Stimulated activated naive B cell treated with anti-CD40 and anti-IgM and Interleukin-4, amounts not matched to agents 10 μg/mL and 1 μg/mL and 100 μg/mL, for 72 hours (primary cell): ENCODE measurements at regions not wholly inside any gene's neighbourhood (a gene's known extent, or its start where the extent isn't known, plus 50 kb on each side); places are given as distances from the start of the nearest gene placed in this dataset.

Source experiments
- ATAC-seq, 2 donors: fragments of 150-1000 bp; cut with Tn5 transposase; replicated peaks; 2 replicates each; pipeline ENCODE4 v1.10.0; 2021; ENCODE audit warnings: moderate library complexity in 1 of 2
- DNase-seq: peaks from one replicate; pipeline ENCODE4 v3.0.0; 2021
- H3K27ac Mint-ChIP-seq: one replicate; pipeline ENCODE4 v1.8.0; 2022; ENCODE audit warnings: mild to moderate bottlenecking, mixed read lengths
- H3K27me3 Mint-ChIP-seq, 2 donors: one replicate each; pipeline ENCODE4 v1.8.0; 2022; ENCODE audit warnings: mixed read lengths in 2 of 2
- H3K36me3 Mint-ChIP-seq, 2 donors: one replicate each; pipeline ENCODE4 v1.8.0; 2022; ENCODE audit warnings: mixed read lengths in 2 of 2, mild to moderate bottlenecking in 1 of 2
- H3K4me1 Mint-ChIP-seq, 2 donors: one replicate each; pipeline ENCODE4 v1.8.0; 2022; ENCODE audit warnings: mixed read lengths in 2 of 2, mild to moderate bottlenecking in 1 of 2
- H3K4me3 Mint-ChIP-seq, 2 donors: one replicate each; pipeline ENCODE4 v1.8.0; 2022; ENCODE audit warnings: mild to moderate bottlenecking in 2 of 2, mixed read lengths in 2 of 2, moderate library complexity in 1 of 2
- H3K9me3 Mint-ChIP-seq, 2 donors: one replicate each; pipeline ENCODE4 v1.8.0; 2022; ENCODE audit warnings: mixed read lengths in 2 of 2, mild to moderate bottlenecking in 1 of 2

DNA sequence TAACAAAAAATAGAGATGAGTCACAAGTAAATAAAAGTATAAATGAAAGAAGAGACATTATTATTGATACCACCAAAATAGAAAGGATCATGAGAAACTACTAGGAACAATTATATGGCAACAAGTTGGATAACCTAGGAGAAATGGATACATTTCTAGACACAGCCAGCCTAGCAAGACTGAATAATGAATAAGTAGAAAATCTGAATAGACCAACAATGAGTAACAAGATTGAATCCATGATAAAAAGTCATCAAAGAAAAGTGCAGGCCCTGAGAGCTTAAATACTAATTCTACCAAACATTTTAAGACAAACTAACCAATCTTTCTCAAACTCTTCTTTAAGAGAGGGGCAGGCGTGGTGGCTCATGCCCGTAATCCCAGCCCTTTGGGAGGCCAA, 538.6 kb upstream of the PBX1 start:
- Mint-ChIP-seq H3K27ac (no peak overlapping the region), H3K36me3 (peaks cover 0 to 2% of the 10 kb centered on the region in 2 donors), H3K9me3 (peaks cover 6 to 9% of the 10 kb centered on the region in 2 donors), H3K4me3 (no peak overlapping the region), H3K4me1 (no peaks in the 10 kb centered on the region), H3K27me3 (no peaks in the 10 kb centered on the region)
- DNase-seq (no peak), ATAC-seq (no peak)

DNA sequence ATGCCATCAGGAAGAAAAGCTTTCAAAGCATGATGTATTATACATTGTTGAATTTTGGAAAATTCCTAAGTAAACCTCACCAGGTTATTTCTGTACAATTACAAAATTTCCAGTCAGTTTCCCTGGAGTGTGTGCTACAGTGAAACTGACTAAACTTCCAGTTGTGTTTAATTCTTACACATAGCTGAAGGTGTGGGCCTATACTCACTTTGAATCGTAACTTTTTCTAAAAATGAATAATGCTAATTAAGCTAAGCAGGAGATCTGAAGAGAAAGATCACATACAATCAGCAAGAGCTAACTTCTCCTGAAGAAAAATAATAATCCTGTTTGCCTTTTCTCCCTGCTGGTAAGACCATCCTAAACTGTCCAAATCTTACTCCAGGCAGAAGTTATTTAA, 537.2 kb upstream of the PBX1 start:
- peaks cover 7% of the 10 kb centered on the region in 2 donors for H3K9me3 Mint-ChIP-seq
- H3K27me3 Mint-ChIP-seq, result no peaks in the 10 kb centered on the region
- ATAC-seq (no peak), DNase-seq (no peak)
- H3K27ac Mint-ChIP-seq, result no peak overlapping the region
- peaks cover 0 to 2% of the 10 kb centered on the region in 2 donors for H3K36me3 Mint-ChIP-seq
- H3K4me1 Mint-ChIP-seq, result no peaks in the 10 kb centered on the region
- no peak overlapping the region for H3K4me3 Mint-ChIP-seq

GRCh38 chr1:164033782-164034181, 525.2 kb upstream of the PBX1 start:
- no peaks in the 10 kb centered on the region for H3K4me1 Mint-ChIP-seq
- ATAC-seq, result no peak
- no peaks in the 10 kb centered on the region for H3K36me3 Mint-ChIP-seq
- no peaks in the 10 kb centered on the region for H3K27me3 Mint-ChIP-seq
- DNase-seq, result no peak
- H3K4me3 Mint-ChIP-seq, result no peak overlapping the region
- H3K9me3 Mint-ChIP-seq, result peaks cover 11 to 15% of the 10 kb centered on the region in 2 donors
- no peak overlapping the region for H3K27ac Mint-ChIP-seq

GRCh38 chr1:164040754-164041153, 518.2 kb upstream of the PBX1 start:
- Mint-ChIP-seq H3K36me3 (no peaks in the 10 kb centered on the region), H3K27me3 (no peaks in the 10 kb centered on the region), H3K4me1 (no peaks in the 10 kb centered on the region), H3K4me3 (no peak overlapping the region), H3K9me3 (peaks cover 0 to 1% of the 10 kb centered on the region in 2 donors), H3K27ac (no peak overlapping the region)
- DNase-seq (no peak), ATAC-seq (no peak)

- H3K4me1 Mint-ChIP-seq, result no peaks in the 10 kb centered on the region
- no peak overlapping the region for H3K27ac Mint-ChIP-seq
- ATAC-seq (no peak), DNase-seq (no peak)
- no peaks in the 10 kb centered on the region for H3K36me3 Mint-ChIP-seq
- no peaks in the 10 kb centered on the region for H3K27me3 Mint-ChIP-seq
- no peak overlapping the region for H3K4me3 Mint-ChIP-seq
- peaks cover 0 to 3% of the 10 kb centered on the region in 2 donors for H3K9me3 Mint-ChIP-seq
Measured at GRCh38 chr1:164051782-164052181, 507.2 kb upstream of the PBX1 start.

GRCh38 chr1:164054331-164054730, 504.7 kb upstream of the PBX1 start:
- Mint-ChIP-seq H3K4me1 (no peaks in the 10 kb centered on the region), H3K27me3 (no peaks in the 10 kb centered on the region), H3K27ac (no peak overlapping the region), H3K4me3 (no peak overlapping the region), H3K36me3 (no peaks in the 10 kb centered on the region), H3K9me3 (peaks cover 0 to 3% of the 10 kb centered on the region in 2 donors)
- ATAC-seq (no peak), DNase-seq (no peak)

GRCh38 chr1:164058198-164058597, 500.8 kb upstream of the PBX1 start:
- no peak overlapping the region for H3K27ac Mint-ChIP-seq
- no peaks in the 10 kb centered on the region for H3K36me3 Mint-ChIP-seq
- no peak for DNase-seq
- H3K4me3 Mint-ChIP-seq, result no peak overlapping the region
- no peaks in the 10 kb centered on the region for H3K4me1 Mint-ChIP-seq
- ATAC-seq, result no peak
- H3K27me3 Mint-ChIP-seq, result no peaks in the 10 kb centered on the region
- H3K9me3 Mint-ChIP-seq, result peaks cover 0 to 6% of the 10 kb centered on the region in 2 donors

DNA sequence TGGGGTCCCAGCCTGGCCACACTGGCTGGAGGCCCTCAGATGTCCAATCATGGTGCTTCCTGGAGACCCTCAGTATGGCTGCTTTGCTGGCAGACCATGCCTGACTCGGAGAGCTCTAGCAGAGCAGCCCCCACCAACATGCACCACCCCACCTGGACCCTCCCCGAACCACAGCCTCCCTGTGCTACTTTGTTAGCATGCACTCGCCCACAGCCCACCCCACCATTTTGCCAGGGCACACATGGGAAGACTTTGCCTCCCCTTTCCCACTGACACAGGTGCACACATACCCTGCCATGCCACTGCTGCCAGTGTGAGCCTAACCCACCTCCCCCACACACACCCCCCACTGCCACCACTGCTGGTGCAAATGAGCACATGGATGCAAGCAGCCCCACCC, 497.5 kb upstream of the PBX1 start:
- Mint-ChIP-seq H3K27ac (no peak overlapping the region), H3K27me3 (no peaks in the 10 kb centered on the region), H3K36me3 (no peaks in the 10 kb centered on the region), H3K9me3 (peaks cover 0 to 4% of the 10 kb centered on the region in 2 donors), H3K4me3 (no peak overlapping the region), H3K4me1 (no peaks in the 10 kb centered on the region)
- ATAC-seq, result no peak
- no peak for DNase-seq

DNA sequence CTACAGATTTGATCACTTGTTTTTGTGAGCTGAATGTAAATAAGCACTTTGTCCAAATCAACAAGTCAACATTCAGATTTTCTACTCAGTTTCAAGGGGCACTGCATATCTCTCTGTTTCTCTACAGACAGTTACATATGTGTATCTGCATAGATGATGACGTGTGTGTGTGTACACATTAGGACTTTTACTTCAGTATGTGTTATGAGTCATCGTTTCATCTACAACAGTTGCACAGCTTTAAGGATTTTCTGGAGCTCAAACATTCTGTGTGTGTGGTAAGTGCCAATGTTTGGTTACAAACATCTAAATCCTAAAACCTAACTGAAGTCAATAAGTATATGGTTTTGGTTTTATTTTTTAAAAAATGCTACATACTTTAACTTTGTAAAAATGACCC, 494.5 kb upstream of the PBX1 start:
- Mint-ChIP-seq H3K36me3 (no peaks in the 10 kb centered on the region), H3K27me3 (no peaks in the 10 kb centered on the region), H3K9me3 (peaks cover 5 to 8% of the 10 kb centered on the region in 2 donors), H3K4me1 (no peaks in the 10 kb centered on the region), H3K27ac (no peak overlapping the region), H3K4me3 (no peak overlapping the region)
- ATAC-seq (no peak), DNase-seq (no peak)

DNA sequence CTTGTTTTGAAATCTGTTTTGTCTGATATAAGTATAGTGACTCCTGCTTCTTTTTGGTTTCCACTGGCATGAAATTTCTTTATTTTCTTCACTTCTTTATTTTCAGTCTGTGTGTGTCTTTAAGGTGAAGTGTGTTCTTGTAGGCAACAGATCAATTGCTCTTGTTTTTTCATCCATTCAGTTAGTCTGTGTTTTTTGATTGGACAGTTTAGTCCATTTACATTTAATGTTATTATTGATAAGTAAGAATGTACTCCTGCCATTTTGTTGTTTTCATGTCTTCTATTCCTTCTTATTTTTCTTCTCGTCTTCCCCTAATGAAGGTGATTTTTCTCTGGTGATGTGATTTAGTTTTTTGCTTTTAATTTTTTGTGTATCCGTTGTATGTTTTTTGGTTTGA, 487.7 kb upstream of the PBX1 start:
- DNase-seq, result no peak
- no peaks in the 10 kb centered on the region for H3K27me3 Mint-ChIP-seq
- H3K4me1 Mint-ChIP-seq, result no peaks in the 10 kb centered on the region
- no peak overlapping the region for H3K4me3 Mint-ChIP-seq
- H3K36me3 Mint-ChIP-seq, result no peaks in the 10 kb centered on the region
- no peak for ATAC-seq
- peaks cover 20 to 21% of the 10 kb centered on the region in 2 donors for H3K9me3 Mint-ChIP-seq
- H3K27ac Mint-ChIP-seq, result no peak overlapping the region

GRCh38 chr1:164086832-164087231, 472.2 kb upstream of the PBX1 start:
- DNase-seq, result no peak
- H3K9me3 Mint-ChIP-seq, result peaks cover 7 to 11% of the 10 kb centered on the region in 2 donors
- no peaks in the 10 kb centered on the region for H3K27me3 Mint-ChIP-seq
- no peak overlapping the region for H3K27ac Mint-ChIP-seq
- no peak overlapping the region for H3K4me3 Mint-ChIP-seq
- no peaks in the 10 kb centered on the region for H3K36me3 Mint-ChIP-seq
- no peaks in the 10 kb centered on the region for H3K4me1 Mint-ChIP-seq
- no peak for ATAC-seq

- H3K27ac Mint-ChIP-seq, result no peak overlapping the region
- no peak for DNase-seq
- no peaks in the 10 kb centered on the region for H3K27me3 Mint-ChIP-seq
- H3K4me3 Mint-ChIP-seq, result no peak overlapping the region
- ATAC-seq, result no peak
- no peaks in the 10 kb centered on the region for H3K4me1 Mint-ChIP-seq
- H3K36me3 Mint-ChIP-seq, result no peaks in the 10 kb centered on the region
- H3K9me3 Mint-ChIP-seq, result peaks cover 11 to 12% of the 10 kb centered on the region in 2 donors
Measured at GRCh38 chr1:164087906-164088453, 471.0 kb upstream of the PBX1 start.

DNA sequence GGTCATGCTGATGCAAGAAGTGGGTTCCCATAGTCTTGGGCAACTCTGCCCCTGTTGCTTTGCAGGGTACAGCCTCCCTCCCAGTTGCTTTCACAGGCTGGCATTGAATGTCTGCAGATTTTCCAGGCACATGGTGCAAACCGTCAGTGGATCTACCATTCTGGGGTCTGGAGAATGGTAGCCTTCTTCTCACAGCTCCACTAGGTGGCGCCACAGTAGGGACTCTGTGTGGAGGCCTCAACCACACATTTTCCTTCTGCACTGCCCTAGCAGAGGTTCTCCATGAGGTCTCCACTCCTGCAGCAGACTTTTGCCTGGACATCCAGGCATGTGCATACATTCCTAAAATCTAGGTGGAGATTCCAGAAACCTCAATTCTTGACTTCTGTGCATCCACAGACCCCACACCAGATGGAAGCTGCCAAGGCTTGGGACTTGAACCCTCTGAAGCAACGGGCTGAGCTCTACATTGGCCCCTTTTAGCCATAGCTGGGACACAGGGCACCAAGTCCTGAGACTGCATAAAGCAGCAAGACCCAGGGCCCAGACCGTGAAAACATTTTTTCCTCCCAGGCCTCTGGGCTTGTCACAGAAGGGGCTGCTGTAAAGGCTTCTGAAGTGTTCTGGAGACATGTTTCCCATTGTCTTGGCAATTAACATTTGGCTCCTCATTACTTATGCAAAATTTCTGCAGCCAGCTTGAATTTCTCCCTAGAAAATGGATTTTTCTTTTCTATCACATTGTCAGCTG, 466.2 kb upstream of the PBX1 start:
- Mint-ChIP-seq H3K4me3 (no peak overlapping the region), H3K27me3 (no peaks in the 10 kb centered on the region), H3K36me3 (no peaks in the 10 kb centered on the region), H3K9me3 (peaks cover 15 to 17% of the 10 kb centered on the region in 2 donors), H3K4me1 (no peaks in the 10 kb centered on the region), H3K27ac (no peak overlapping the region)
- DNase-seq (no peak), ATAC-seq (no peak)

DNA sequence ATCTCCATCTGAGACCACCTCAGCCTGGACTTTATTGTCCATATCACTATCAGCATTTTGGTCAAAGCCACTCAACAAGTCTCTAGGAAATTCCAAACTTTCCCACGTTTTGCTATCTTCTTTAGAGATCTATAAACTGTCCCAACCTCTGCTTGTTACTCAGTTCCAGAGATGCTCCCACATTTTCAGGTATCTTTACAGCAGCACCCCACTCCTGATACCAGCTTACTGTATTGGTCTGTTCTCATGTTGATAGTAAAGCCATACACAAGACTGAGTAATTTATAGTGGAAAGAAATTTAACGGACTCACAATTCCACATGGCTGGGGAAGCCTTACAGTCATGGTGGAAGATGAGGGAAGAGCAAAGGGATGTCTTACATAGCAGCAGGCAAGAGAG, 465.4 kb upstream of the PBX1 start:
- no peak overlapping the region for H3K4me3 Mint-ChIP-seq
- H3K9me3 Mint-ChIP-seq, result peaks cover 13 to 17% of the 10 kb centered on the region in 2 donors

DNA sequence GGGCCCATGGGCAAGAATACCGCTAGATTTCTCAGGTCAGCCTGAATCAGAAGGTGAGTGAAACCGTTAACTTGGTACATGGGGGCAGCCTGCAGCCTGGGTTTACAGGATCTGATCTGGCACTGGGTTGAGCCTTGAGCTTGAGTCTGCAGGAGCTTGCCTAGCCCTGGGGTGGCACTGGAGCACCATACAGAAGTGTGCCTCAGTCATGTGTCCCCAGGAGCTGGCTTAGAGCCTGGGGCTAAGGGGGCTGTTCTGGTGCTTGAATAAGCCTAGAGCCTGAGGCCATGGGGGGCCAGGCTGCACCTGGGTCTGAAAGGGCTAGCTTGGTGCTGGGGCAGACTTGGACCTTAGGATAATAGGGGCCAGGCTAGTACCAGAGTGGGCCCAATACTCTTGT, 457.2 kb upstream of the PBX1 start:
- DNase-seq, result no peak
- Mint-ChIP-seq H3K36me3 (no peaks in the 10 kb centered on the region), H3K27me3 (no peaks in the 10 kb centered on the region), H3K4me1 (no peaks in the 10 kb centered on the region), H3K4me3 (no peak overlapping the region), H3K27ac (no peak overlapping the region), H3K9me3 (peaks cover 0 to 6% of the 10 kb centered on the region in 2 donors)
- no peak for ATAC-seq

More for the DNA sequence above, 465.4 kb upstream of the PBX1 start:
- DNase-seq, result no peak
- H3K27ac Mint-ChIP-seq, result no peak overlapping the region
- ATAC-seq, result no peak
- no peaks in the 10 kb centered on the region for H3K36me3 Mint-ChIP-seq
- no peaks in the 10 kb centered on the region for H3K27me3 Mint-ChIP-seq
- H3K4me1 Mint-ChIP-seq, result no peaks in the 10 kb centered on the region
